Vagina (tissue), 2 donors: ENCODE measurements at regions not wholly inside any gene's neighbourhood (a gene's known extent, or its start where the extent isn't known, plus 50 kb on each side); places are given as distances from the start of the nearest gene placed in this dataset.

Experiments
- DNase-seq, 2 donors: peaks; one replicate each; pipeline ENCODE4 v3.0.0-alpha.2; 2017; ENCODE audit errors: extremely low spot score in 2 of 2
- H3K27ac ChIP-seq: fragments of 200-600 bp; sonication (generic); one replicate; pipeline ENCODE4 v1.5.1; 2019
- H3K27me3 ChIP-seq: fragments of 200-600 bp; sonication (generic); one replicate; pipeline ENCODE4 v1.5.1; 2019
- H3K36me3 ChIP-seq, 2 donors: fragments of 200-600 bp; sonication (generic); one replicate each; pipeline ENCODE4 v1.5.1; 2017 to 2019
- H3K4me1 ChIP-seq: fragments of 200-600 bp; sonication (generic); one replicate; pipeline ENCODE4 v1.5.1; 2019
- H3K4me3 ChIP-seq, 2 donors: fragments of 200-600 bp; sonication (generic); 1 replicate in 1 of 2; 2 replicates in 1 of 2; pipeline ENCODE4 v1.5.1; 2016 to 2019
- H3K9me3 ChIP-seq: fragments of 200-600 bp; sonication (generic); one replicate; pipeline ENCODE4 v1.5.1; 2019
- POLR2A ChIP-seq, 2 donors: fragments of 450-650 bp; IDR thresholded peaks; one replicate each; pipeline ENCODE4 v1.6.1; 2017; ENCODE audit warnings: antibody characterized with exemption in 2 of 2, mild to moderate bottlenecking in 2 of 2, moderate library complexity in 2 of 2
- POLR2AphosphoS5 ChIP-seq, 2 donors: sonication (generic); formaldehyde crosslinking; IDR thresholded peaks; one replicate each; pipeline ENCODE4 v1.9.0; 2017; ENCODE audit warnings: antibody characterized with exemption in 2 of 2, mild to moderate bottlenecking in 2 of 2, low read depth in 1 of 2; ENCODE audit not compliant: insufficient read depth in 1 of 2
- intact Hi-C: fragments of 100-400 bp; cut with DNase I; formaldehyde crosslinking; loops from one replicate; pipeline ENCODE4 v1.15.1; 2023
- TF ChIP-seq, protein P1 (sequence below), 3 experiments: fragments of 450-650 bp in 2 of 3; fragments of 200-600 bp in 1 of 3; sonication (generic) in 1 of 3; IDR thresholded peaks; one replicate each; pipeline ENCODE4 v1.5.1; 2017 to 2019; ENCODE audit warnings: antibody characterized with exemption in 3 of 3, mild to moderate bottlenecking in 2 of 3, moderate library complexity in 2 of 3

DNA sequence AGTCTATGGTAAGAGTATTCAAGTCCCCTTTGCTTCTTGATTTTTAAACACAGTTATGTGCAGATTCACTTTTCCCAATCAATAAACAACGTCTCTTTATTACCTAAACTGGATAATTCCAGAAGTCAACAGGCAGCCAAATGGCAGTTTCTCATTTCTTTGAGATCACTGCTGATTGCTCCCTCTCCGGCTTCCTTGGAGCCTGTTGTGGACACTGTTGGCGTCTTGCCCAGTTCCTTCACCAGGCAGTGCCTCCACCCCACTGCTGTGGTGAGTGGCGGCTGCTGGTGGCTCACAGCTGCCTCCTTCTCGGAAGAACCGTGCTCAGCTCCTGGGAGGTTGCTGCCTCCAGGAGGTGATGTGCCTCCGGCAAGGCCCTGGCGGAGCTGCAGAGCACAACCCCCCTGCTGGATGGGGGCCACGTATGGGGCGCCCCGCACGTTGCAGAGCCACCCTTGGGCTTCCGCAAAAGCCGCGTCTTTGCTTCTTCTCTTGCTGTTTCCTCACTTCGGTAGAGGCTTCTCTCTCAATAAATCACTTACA lies 105.1 kb upstream of the CNKSR3 start:
- no peaks in the 10 kb centered on the region for H3K9me3 ChIP-seq
- no peak for DNase-seq
- H3K4me1 ChIP-seq = no peaks in the 10 kb centered on the region
- TF ChIP-seq, protein P1, sequence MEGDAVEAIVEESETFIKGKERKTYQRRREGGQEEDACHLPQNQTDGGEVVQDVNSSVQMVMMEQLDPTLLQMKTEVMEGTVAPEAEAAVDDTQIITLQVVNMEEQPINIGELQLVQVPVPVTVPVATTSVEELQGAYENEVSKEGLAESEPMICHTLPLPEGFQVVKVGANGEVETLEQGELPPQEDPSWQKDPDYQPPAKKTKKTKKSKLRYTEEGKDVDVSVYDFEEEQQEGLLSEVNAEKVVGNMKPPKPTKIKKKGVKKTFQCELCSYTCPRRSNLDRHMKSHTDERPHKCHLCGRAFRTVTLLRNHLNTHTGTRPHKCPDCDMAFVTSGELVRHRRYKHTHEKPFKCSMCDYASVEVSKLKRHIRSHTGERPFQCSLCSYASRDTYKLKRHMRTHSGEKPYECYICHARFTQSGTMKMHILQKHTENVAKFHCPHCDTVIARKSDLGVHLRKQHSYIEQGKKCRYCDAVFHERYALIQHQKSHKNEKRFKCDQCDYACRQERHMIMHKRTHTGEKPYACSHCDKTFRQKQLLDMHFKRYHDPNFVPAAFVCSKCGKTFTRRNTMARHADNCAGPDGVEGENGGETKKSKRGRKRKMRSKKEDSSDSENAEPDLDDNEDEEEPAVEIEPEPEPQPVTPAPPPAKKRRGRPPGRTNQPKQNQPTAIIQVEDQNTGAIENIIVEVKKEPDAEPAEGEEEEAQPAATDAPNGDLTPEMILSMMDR (IDR thresholded peaks at IDR 0.05) = peak in 1 of 3 experiments; percentile 5
- TF ChIP-seq POLR2A (IDR thresholded peaks at IDR 0.05) = no peak
- intact Hi-C loops = no loop called here
- no peak overlapping the region for H3K4me3 ChIP-seq
- no peak overlapping the region for H3K27ac ChIP-seq
- H3K27me3 ChIP-seq = no peaks in the 10 kb centered on the region
- H3K36me3 ChIP-seq = no peaks in the 10 kb centered on the region

DNA sequence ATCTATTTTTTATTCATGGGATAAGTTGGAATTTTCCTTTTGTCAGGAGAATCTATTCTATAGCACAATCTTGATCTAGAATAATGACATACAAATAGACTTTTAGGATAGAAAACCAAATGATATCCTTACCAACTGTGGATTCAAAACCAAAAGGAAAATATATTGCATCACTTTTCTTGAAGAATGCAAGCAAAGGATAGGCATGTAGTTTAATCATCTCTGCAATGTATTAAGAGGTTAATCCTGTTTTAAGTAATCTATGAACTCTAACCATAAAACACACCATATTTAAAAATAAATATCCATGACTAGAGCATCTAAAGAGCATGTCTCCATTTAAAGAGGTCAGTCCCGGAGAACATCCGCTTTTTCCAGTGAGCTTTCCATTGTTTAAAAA lies 106.7 kb upstream of the CNKSR3 start:
- DNase-seq = no peak
- no peak overlapping the region for H3K4me3 ChIP-seq
- H3K27ac ChIP-seq = no peak overlapping the region
- no peaks in the 10 kb centered on the region for H3K36me3 ChIP-seq
- intact Hi-C loops = no loop called here
- TF ChIP-seq POLR2AphosphoS5 (IDR thresholded peaks at IDR 0.05; ENCODE audit: insufficient read depth in 1 of 2, low read depth in 1 of 2) (no peak), POLR2A (IDR thresholded peaks at IDR 0.05) (no peak)
- TF ChIP-seq, protein P1 (IDR thresholded peaks at IDR 0.05) = no peak
- no peaks in the 10 kb centered on the region for H3K27me3 ChIP-seq
- H3K4me1 ChIP-seq = peaks cover 10% of the 10 kb centered on the region
- H3K9me3 ChIP-seq = no peaks in the 10 kb centered on the region

DNA sequence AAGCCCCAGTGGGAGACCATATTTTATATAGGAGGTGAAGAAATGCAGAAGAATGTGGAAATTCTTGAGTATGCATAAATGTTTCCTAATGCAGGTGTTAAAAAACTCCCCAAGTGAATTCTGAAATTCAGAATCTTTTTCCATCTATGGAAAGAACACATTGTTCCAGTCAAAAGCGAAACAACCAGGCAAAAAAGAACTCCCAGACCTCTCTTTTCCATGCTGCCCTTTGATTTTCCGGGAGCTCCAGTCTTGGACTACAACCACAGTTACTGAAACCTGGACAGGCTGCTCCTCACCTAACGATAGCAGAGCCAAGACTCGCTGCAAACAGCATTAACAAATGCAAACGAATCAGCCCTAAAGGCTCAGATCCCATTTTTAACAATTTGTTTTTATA lies 108.7 kb upstream of the CNKSR3 start:
- no peaks in the 10 kb centered on the region for H3K36me3 ChIP-seq
- H3K27me3 ChIP-seq = no peaks in the 10 kb centered on the region
- intact Hi-C loops = no loop called here
- no peak overlapping the region for H3K4me3 ChIP-seq
- H3K9me3 ChIP-seq = no peaks in the 10 kb centered on the region
- no peak for DNase-seq
- H3K27ac ChIP-seq = no peak overlapping the region
- H3K4me1 ChIP-seq = peaks cover 10% of the 10 kb centered on the region
- TF ChIP-seq POLR2A (IDR thresholded peaks at IDR 0.05) (no peak), POLR2AphosphoS5 (IDR thresholded peaks at IDR 0.05; ENCODE audit: insufficient read depth in 1 of 2, low read depth in 1 of 2) (peak in 1 of 2 donors; percentile 13)
- TF ChIP-seq, protein P1 (IDR thresholded peaks at IDR 0.05) = no peak

DNA sequence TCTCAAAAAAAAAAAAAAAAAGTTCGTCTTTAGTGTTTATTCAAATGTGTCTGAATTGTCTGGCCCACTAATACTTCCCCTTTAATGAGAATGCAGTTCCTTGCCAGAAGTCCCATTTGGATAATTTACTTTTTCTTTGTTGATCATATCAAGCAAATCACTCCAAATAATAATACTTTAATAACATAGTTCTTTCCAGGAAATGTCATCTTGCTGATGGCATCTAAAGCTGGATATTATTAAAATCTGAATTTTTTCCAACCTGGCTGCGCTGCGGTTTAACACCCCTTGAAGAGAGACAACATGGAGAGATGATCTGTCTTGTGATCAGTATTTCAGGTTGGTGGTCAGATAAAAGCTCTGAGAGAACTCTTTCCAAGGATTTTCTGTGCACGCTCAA lies 111.2 kb upstream of the CNKSR3 start:
- intact Hi-C loops = no loop called here
- no peaks in the 10 kb centered on the region for H3K9me3 ChIP-seq
- no peak overlapping the region for H3K4me3 ChIP-seq
- H3K4me1 ChIP-seq = peaks cover 10% of the 10 kb centered on the region
- no peak overlapping the region for H3K27ac ChIP-seq
- no peak for DNase-seq
- H3K36me3 ChIP-seq = no peaks in the 10 kb centered on the region
- no peaks in the 10 kb centered on the region for H3K27me3 ChIP-seq
- TF ChIP-seq POLR2AphosphoS5 (IDR thresholded peaks at IDR 0.05; ENCODE audit: insufficient read depth in 1 of 2, low read depth in 1 of 2) (no peak), POLR2A (IDR thresholded peaks at IDR 0.05) (no peak)
- TF ChIP-seq, protein P1 (IDR thresholded peaks at IDR 0.05) = no peak

DNA sequence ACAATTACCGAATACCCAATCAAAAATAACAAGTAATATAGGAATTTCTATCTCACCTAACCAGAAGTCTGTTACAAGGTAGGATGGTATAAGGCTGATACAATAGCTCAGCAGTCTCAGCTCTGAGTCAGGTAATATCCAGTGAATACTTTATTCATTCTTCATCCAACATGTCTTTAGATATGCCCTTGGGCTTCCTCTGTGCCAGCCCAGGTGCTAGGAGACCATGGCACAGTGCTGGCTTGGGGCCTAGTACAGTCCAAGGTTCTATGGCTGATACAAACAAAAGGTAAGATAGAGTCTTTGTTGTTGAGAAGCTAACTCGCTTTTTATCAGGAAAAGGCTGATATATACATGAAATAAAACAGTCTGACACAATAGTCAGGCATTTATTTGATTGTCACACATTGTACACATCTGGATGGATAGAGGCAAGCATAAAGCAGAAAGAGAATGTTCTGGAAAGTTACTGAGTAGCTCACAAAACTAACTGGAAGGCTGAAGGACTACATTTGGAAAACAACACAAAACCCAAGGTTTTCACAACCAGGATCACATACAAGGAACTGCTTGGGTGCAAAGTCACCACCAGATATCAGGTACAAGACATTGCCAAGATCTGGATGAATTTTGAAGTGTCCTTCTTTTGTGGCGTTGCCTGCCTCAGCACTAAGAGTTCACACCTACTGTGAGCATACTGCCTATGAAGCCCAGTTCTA lies 110.4 kb upstream of the SCAF8 start:
- Histone ChIP-seq H3K9me3 (no peaks in the 10 kb centered on the region), H3K27me3 (no peaks in the 10 kb centered on the region), H3K27ac (no peak overlapping the region), H3K36me3 (no peaks in the 10 kb centered on the region), H3K4me3 (no peak overlapping the region), H3K4me1 (peaks cover 10% of the 10 kb centered on the region)
- intact Hi-C loops = no loop called here
- DNase-seq = no peak
- TF ChIP-seq, protein P1 (IDR thresholded peaks at IDR 0.05) = no peak
- TF ChIP-seq POLR2AphosphoS5 (IDR thresholded peaks at IDR 0.05; ENCODE audit: insufficient read depth in 1 of 2, low read depth in 1 of 2) (no peak), POLR2A (IDR thresholded peaks at IDR 0.05) (no peak)
